ENCODE measurements at regions not wholly inside any gene's neighbourhood (a gene's known extent, or its start where the extent isn't known, plus 50 kb on each side); places are given as distances from the start of the nearest gene placed in this dataset.

- peaks cover 4% of the 10 kb centered on the region for H3K9me3 Mint-ChIP-seq (ENCODE audit: unreplicated experiment)
- H3K27ac Mint-ChIP-seq (ENCODE audit: unreplicated experiment) = no peak overlapping the region
- H3K4me1 Mint-ChIP-seq (ENCODE audit: low read depth, unreplicated experiment) = peaks cover under 1% of the 10 kb centered on the region
- H3K36me3 Mint-ChIP-seq (ENCODE audit: unreplicated experiment) = peaks cover 19% of the 10 kb centered on the region
- no peaks in the 10 kb centered on the region for H3K27me3 Mint-ChIP-seq (ENCODE audit: unreplicated experiment)
- no peak overlapping the region for H3K4me3 Mint-ChIP-seq (ENCODE audit: unreplicated experiment)
- DNase-seq = no peak
- TF ChIP-seq, protein P1, sequence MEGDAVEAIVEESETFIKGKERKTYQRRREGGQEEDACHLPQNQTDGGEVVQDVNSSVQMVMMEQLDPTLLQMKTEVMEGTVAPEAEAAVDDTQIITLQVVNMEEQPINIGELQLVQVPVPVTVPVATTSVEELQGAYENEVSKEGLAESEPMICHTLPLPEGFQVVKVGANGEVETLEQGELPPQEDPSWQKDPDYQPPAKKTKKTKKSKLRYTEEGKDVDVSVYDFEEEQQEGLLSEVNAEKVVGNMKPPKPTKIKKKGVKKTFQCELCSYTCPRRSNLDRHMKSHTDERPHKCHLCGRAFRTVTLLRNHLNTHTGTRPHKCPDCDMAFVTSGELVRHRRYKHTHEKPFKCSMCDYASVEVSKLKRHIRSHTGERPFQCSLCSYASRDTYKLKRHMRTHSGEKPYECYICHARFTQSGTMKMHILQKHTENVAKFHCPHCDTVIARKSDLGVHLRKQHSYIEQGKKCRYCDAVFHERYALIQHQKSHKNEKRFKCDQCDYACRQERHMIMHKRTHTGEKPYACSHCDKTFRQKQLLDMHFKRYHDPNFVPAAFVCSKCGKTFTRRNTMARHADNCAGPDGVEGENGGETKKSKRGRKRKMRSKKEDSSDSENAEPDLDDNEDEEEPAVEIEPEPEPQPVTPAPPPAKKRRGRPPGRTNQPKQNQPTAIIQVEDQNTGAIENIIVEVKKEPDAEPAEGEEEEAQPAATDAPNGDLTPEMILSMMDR (IDR thresholded peaks at IDR 0.05; ENCODE audit: partially characterized antibody, unreplicated experiment) = no peak
Measured at GRCh38 chr13:91241221-91241933, 106.1 kb upstream of the MIR17HG start.

DNA sequence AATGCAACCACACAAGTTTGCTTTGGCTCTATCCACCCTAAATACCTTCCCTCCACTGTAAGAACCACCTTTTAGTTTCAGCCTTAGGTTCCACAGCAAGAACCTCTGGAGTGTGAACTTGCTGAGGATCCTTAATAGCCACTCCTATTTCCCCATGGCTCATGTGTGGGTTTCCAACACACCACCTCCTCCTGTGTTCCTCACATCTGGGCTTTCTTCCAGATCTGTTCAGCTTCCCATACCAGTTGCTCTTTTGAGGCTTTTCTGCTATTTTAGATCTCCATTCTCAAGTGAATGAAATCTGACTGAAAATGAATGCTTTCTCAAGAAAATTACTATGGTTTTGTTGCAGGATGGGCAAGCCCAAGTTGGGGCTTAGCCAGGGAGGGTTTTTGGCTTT lies 104.8 kb upstream of the MIR17HG start:
- H3K27ac Mint-ChIP-seq (ENCODE audit: unreplicated experiment) = no peak overlapping the region
- H3K27me3 Mint-ChIP-seq (ENCODE audit: unreplicated experiment) = peaks cover 2% of the 10 kb centered on the region
- peaks cover 4% of the 10 kb centered on the region for H3K9me3 Mint-ChIP-seq (ENCODE audit: unreplicated experiment)
- TF ChIP-seq, protein P1 (IDR thresholded peaks at IDR 0.05; ENCODE audit: partially characterized antibody, unreplicated experiment) = no peak
- no peak overlapping the region for H3K4me3 Mint-ChIP-seq (ENCODE audit: unreplicated experiment)
- peaks cover 6% of the 10 kb centered on the region for H3K4me1 Mint-ChIP-seq (ENCODE audit: low read depth, unreplicated experiment)
- DNase-seq = no peak
- H3K36me3 Mint-ChIP-seq (ENCODE audit: unreplicated experiment) = peaks cover 19% of the 10 kb centered on the region

- Mint-ChIP-seq H3K4me1 (ENCODE audit: low read depth, unreplicated experiment) (peaks cover 8% of the 10 kb centered on the region), H3K36me3 (ENCODE audit: unreplicated experiment) (peaks cover 19% of the 10 kb centered on the region), H3K4me3 (ENCODE audit: unreplicated experiment) (no peak overlapping the region), H3K27me3 (ENCODE audit: unreplicated experiment) (peaks cover 2% of the 10 kb centered on the region), H3K27ac (ENCODE audit: unreplicated experiment) (no peak overlapping the region), H3K9me3 (ENCODE audit: unreplicated experiment) (peaks cover 1% of the 10 kb centered on the region)
- no peak for DNase-seq
- TF ChIP-seq, protein P1 (IDR thresholded peaks at IDR 0.05; ENCODE audit: partially characterized antibody, unreplicated experiment) = no peak
Measured at GRCh38 chr13:91245288-91245687, 102.2 kb upstream of the MIR17HG start.

DNA sequence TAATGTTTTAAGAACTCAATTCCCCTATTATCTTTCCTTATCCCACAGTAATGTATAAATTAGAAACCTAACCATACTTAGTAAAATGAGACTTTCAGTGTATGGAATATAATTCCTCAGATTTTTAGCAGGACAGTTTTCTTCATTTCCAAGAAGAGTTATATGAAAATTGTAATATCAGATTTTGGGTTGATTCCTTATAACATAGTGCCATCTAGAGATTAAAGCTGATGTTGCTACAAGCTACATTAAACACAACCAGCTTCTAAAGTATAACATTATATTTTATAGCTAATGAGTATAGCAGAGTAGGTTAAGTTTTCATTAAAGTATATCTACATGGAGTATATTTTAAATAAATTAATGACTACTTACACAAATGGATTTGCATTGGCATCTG lies 99.7 kb upstream of the MIR17HG start:
- no peak overlapping the region for H3K27ac Mint-ChIP-seq (ENCODE audit: unreplicated experiment)
- H3K9me3 Mint-ChIP-seq (ENCODE audit: unreplicated experiment) = peaks cover 1% of the 10 kb centered on the region
- no peak overlapping the region for H3K4me3 Mint-ChIP-seq (ENCODE audit: unreplicated experiment)
- H3K36me3 Mint-ChIP-seq (ENCODE audit: unreplicated experiment) = peaks cover 8% of the 10 kb centered on the region
- TF ChIP-seq, protein P1 (IDR thresholded peaks at IDR 0.05; ENCODE audit: partially characterized antibody, unreplicated experiment) = no peak
- peaks cover 8% of the 10 kb centered on the region for H3K4me1 Mint-ChIP-seq (ENCODE audit: low read depth, unreplicated experiment)
- peaks cover 2% of the 10 kb centered on the region for H3K27me3 Mint-ChIP-seq (ENCODE audit: unreplicated experiment)
- DNase-seq = no peak

GRCh38 chr13:91248249-91248648 lies 99.2 kb upstream of the MIR17HG start:
- no peak overlapping the region for H3K27ac Mint-ChIP-seq (ENCODE audit: unreplicated experiment)
- no peak for DNase-seq
- TF ChIP-seq, protein P1 (IDR thresholded peaks at IDR 0.05; ENCODE audit: partially characterized antibody, unreplicated experiment) = no peak
- no peak overlapping the region for H3K4me3 Mint-ChIP-seq (ENCODE audit: unreplicated experiment)
- peaks cover 8% of the 10 kb centered on the region for H3K4me1 Mint-ChIP-seq (ENCODE audit: low read depth, unreplicated experiment)
- H3K27me3 Mint-ChIP-seq (ENCODE audit: unreplicated experiment) = peaks cover 2% of the 10 kb centered on the region
- H3K9me3 Mint-ChIP-seq (ENCODE audit: unreplicated experiment) = peaks cover 1% of the 10 kb centered on the region
- H3K36me3 Mint-ChIP-seq (ENCODE audit: unreplicated experiment) = peaks cover 3% of the 10 kb centered on the region
